Lung (tissue), 11 donors: ENCODE measurements at regions not wholly inside any gene's neighbourhood (a gene's known extent, or its start where the extent isn't known, plus 50 kb on each side); places are given as distances from the start of the nearest gene placed in this dataset.

ENCODE experiments used
- ATAC-seq: fragments of 200-7000 bp; cut with Tn5 transposase; one replicate; pipeline ENCODE4 v1.9.1; 2020; ENCODE audit warnings: moderate number of reproducible peaks; ENCODE audit not compliant: insufficient read depth, low FRiP score
- DNase-seq, 3 donors: peaks; one replicate each; pipeline ENCODE4 v3.0.0-alpha.2; 2013 to 2017
- H3K27ac ChIP-seq, 2 donors: one replicate each; pipeline ENCODE4 v1.5.1; 2013; ENCODE audit warnings: mild to moderate bottlenecking in 2 of 2, moderate library complexity in 2 of 2, control low read depth in 1 of 2, inconsistent platforms in 1 of 2, low read depth in 1 of 2, low read length in 1 of 2
- H3K27me3 ChIP-seq, 3 donors: one replicate each; pipeline ENCODE4 v1.5.1; 2013; ENCODE audit warnings: low read length in 2 of 3; ENCODE audit not compliant: control insufficient read depth in 3 of 3, insufficient read depth in 3 of 3
- H3K36me3 ChIP-seq, 4 donors: one replicate each; pipeline ENCODE4 v1.5.1; 2013; ENCODE audit warnings: low read length in 4 of 4, mild to moderate bottlenecking in 1 of 4, moderate library complexity in 1 of 4; ENCODE audit not compliant: control insufficient read depth in 4 of 4, insufficient read depth in 4 of 4
- H3K4me1 ChIP-seq, 5 donors: one replicate each; pipeline ENCODE4 v1.5.1; 2013; ENCODE audit warnings: low read length in 5 of 5, mild to moderate bottlenecking in 2 of 5, moderate library complexity in 1 of 5; ENCODE audit not compliant: control insufficient read depth in 5 of 5, insufficient read depth in 5 of 5
- H3K4me3 ChIP-seq: one replicate; pipeline ENCODE4 v1.5.1; 2013; ENCODE audit warnings: mild to moderate bottlenecking, control low read depth, moderate library complexity
- H3K9ac ChIP-seq, 2 donors: one replicate each; pipeline ENCODE4 v1.5.1; 2013; ENCODE audit warnings: low read length in 2 of 2, control low read depth in 1 of 2; ENCODE audit not compliant: insufficient read depth in 1 of 2
- H3K9me3 ChIP-seq, 4 donors: one replicate each; pipeline ENCODE4 v1.5.1; 2013; ENCODE audit warnings: low read length in 3 of 4, mild to moderate bottlenecking in 1 of 4, moderate library complexity in 1 of 4; ENCODE audit not compliant: control insufficient read depth in 4 of 4, insufficient read depth in 3 of 4
- CTCF ChIP-seq: IDR thresholded peaks from 2 replicates; pipeline ENCODE4 v1.5.1; 2012; ENCODE audit warnings: mild to moderate bottlenecking; ENCODE audit errors: control extremely low read depth, extremely low read depth
- WGBS, 2 donors: extraction: QIAGEN DNeasy Blood & Tissue Kit; methylation state at CpG; one replicate each; pipeline ENCODE4 v1.1.7; 2013; 5-methylcytosine and 5-hydroxymethylcytosine counted together
- donor health status: control.
- donor health status: control.
- donor health status: Bipolar disorder and iron deficiency.
- donor health status: healthy.
- donor health status: DM: yes; HTN: yes; CAD: no.

DNA sequence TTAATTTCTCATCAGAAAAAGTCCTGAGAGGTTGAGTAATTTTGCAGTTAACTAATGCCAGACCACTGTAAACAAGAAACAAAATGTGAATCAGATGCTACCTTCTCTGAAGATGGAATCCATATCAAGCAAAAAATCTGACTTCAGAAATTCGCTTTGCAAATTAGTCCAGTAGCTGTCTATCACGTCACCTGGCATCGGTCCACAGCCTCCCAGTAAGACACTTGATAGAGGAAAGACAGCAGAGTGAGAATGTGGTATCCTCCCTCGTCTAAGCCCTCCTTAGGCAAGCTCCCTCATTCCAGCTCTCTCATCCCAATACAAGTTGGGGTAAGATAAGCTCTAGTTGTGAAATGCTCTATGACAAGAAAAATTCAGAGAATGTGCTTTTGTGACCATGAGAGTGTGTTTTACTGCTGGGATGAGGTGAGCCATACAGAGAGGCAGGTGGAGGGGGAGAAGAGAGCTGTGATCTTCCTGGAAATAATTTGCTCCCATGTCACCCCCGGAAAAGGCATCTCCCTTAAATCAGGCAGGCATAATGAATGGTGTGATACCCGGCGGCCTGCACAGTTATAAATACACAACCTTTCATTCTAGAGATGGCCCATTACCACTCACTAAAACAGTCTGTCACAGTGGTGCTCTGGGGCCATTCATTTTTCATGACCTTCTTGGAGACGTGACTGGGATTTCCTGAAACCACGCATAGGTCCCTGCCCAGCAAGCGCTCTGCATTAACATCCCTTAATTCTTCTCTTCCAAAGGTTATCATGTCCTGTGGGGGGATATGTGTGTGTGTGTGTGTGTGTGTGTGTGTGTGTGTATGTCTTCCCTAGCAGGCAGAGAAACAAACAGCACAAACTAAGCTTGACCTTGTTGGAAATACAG is 602.0 kb upstream of the KCNMB2 start:
- Histone ChIP-seq H3K9me3 (no peaks in the 10 kb centered on the region), H3K4me3 (no peak overlapping the region), H3K9ac (no peak overlapping the region), H3K36me3 (no peaks in the 10 kb centered on the region), H3K4me1 (peaks cover 0 to 32% (median 16%) of the 10 kb centered on the region in 5 donors), H3K27ac (no peak overlapping the region), H3K27me3 (no peaks in the 10 kb centered on the region)
- TF ChIP-seq CTCF, result no peak
- ATAC-seq (peak; percentile 36), DNase-seq (peak in 2 of 3 donors; percentile 40 to 41)
- 71 to 74% methylated on average over 10 of the region's 10 CpGs for WGBS, 2 donors

- H3K36me3 ChIP-seq, result no peaks in the 10 kb centered on the region
- H3K27ac ChIP-seq, result no peak overlapping the region
- 69 to 75% methylated on average over 6 of the region's 6 CpGs for WGBS, 2 donors
- no peak overlapping the region for H3K4me3 ChIP-seq
- H3K9me3 ChIP-seq, result no peaks in the 10 kb centered on the region
- no peaks in the 10 kb centered on the region for H3K27me3 ChIP-seq
- TF ChIP-seq CTCF, result no peak
- H3K9ac ChIP-seq, result no peak overlapping the region
- DNase-seq (no peak), ATAC-seq (no peak)
- H3K4me1 ChIP-seq, result peaks cover 0 to 32% (median 16%) of the 10 kb centered on the region in 5 donors
These were observed 601.2 kb upstream of the KCNMB2 start for GRCh38 chr3:177935047-177935446.

DNA sequence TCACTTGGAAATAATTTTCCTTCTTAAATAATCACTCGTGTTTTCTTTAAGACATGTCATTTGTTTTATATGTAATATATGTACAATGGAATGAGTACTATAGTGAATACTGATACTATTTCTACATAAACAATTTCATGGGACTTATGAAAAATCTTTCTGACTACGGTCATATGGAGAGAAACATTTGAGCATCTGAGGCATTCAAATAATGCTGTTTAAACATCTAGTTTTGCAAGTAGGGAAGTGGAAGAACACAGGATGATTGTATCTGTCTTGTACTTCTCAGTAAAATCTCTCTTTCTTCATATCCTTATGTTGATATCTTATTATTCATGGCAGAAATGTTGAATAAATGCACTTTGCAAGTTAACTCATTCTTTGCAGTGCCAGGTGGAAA is 599.5 kb upstream of the KCNMB2 start:
- 88 to 92% methylated on average over 2 of the region's 2 CpGs for WGBS, 2 donors
- Histone ChIP-seq H3K36me3 (no peaks in the 10 kb centered on the region), H3K4me3 (no peak overlapping the region), H3K27ac (no peak overlapping the region), H3K9ac (no peak overlapping the region), H3K27me3 (no peaks in the 10 kb centered on the region), H3K9me3 (no peaks in the 10 kb centered on the region), H3K4me1 (peaks cover 0 to 28% (median 16%) of the 10 kb centered on the region in 5 donors)
- no peak for TF ChIP-seq CTCF
- ATAC-seq (no peak), DNase-seq (no peak)
